Right lobe of liver (tissue), 6 donors: ENCODE measurements at regions not wholly inside any gene's neighbourhood (a gene's known extent, or its start where the extent isn't known, plus 50 kb on each side); places are given as distances from the start of the nearest gene placed in this dataset.
A peak's percentile ranks its signal among the peaks of the same experiment; 100 is the strongest.

Experiments
- ATAC-seq, 4 donors: fragments of 200-7000 bp; cut with Tn5 transposase; one replicate each; pipeline ENCODE4 v1.9.1; 2020; ENCODE audit warnings: mild to moderate bottlenecking in 4 of 4, moderate library complexity in 4 of 4
- DNase-seq, 3 donors: peaks; one replicate each; pipeline ENCODE4 v3.0.0-alpha.2; 2020
- H3K27ac ChIP-seq, 3 donors: fragments of 200-600 bp; one replicate each; pipeline ENCODE4 v1.8.0; 2022
- H3K27me3 ChIP-seq, 2 donors: fragments of 200-600 bp; one replicate each; pipeline ENCODE4 v1.8.0; 2022
- H3K36me3 ChIP-seq, 4 donors: fragments of 200-600 bp; sonication (generic) in 1 of 4; one replicate each; pipeline versions ENCODE4 v1.5.1 to v1.8.0; 2017 to 2022; ENCODE audit warnings: control low read depth in 1 of 4
- H3K4me1 ChIP-seq, 4 donors: fragments of 200-600 bp; sonication (generic) in 1 of 4; one replicate each; pipeline versions ENCODE4 v1.5.1 to v1.8.0; 2017 to 2022; ENCODE audit warnings: control low read depth in 1 of 4
- H3K4me3 ChIP-seq, 3 donors: fragments of 200-600 bp; one replicate each; pipeline ENCODE4 v1.8.0; 2022
- H3K9me3 ChIP-seq, 4 donors: fragments of 200-600 bp; sonication (generic) in 1 of 4; one replicate each; pipeline versions ENCODE4 v1.5.1 to v1.8.0; 2017 to 2022; ENCODE audit warnings: control low read depth in 1 of 4
- CTCF ChIP-seq, 4 donors: fragments of 200-600 bp in 3 of 4; fragments of 450-650 bp in 1 of 4; IDR thresholded peaks; one replicate each; pipeline versions ENCODE4 v1.5.1 to v1.8.0; 2016 to 2022; ENCODE audit warnings: antibody characterized with exemption in 4 of 4, mild to moderate bottlenecking in 2 of 4
- POLR2A ChIP-seq: fragments of 450-650 bp; IDR thresholded peaks from one replicate; pipeline ENCODE4 v1.6.1; 2017; ENCODE audit warnings: antibody characterized with exemption, mild to moderate bottlenecking
- WGBS: methylation state at CpG from one replicate; pipeline ENCODE4 v1.1.6; 2018; ENCODE audit warnings: low coverage, low lambda C conversion rate; ENCODE audit not compliant: insufficient coverage; ENCODE audit errors: missing lambda C conversion rate; 5-methylcytosine and 5-hydroxymethylcytosine counted together
- intact Hi-C, 2 donors: fragments of 100-400 bp; cut with DNase I; formaldehyde crosslinking; loops; one replicate each; pipeline versions ENCODE4 v1.11.2 to v1.14.1; 2022
- donor health status: DM: no; HTN: yes; CAD: no.
- donor health status: DM: no; HTN: no; CAD: no.
- donor health status: DM: no; HTN: no; CAD: no.
- donor health status: DM: no; HTN: yes; CAD: no.
- donor health status: DM: no; HTN: yes; CAD: no.

- no peak overlapping the region for H3K4me3 ChIP-seq
- WGBS: 87% methylated on average over 7 of the region's 13 CpGs
- TF ChIP-seq CTCF (IDR thresholded peaks at IDR 0.05): no peak
- no peak for TF ChIP-seq POLR2A
- DNase-seq: no peak
- no peaks in the 10 kb centered on the region for H3K27me3 ChIP-seq
- no peak for ATAC-seq
- H3K36me3 ChIP-seq: no peaks in the 10 kb centered on the region
- H3K9me3 ChIP-seq: no peaks in the 10 kb centered on the region
- intact Hi-C loops: no loop called here
- H3K4me1 ChIP-seq: no peaks in the 10 kb centered on the region
- no peak overlapping the region for H3K27ac ChIP-seq
Observed at GRCh38 chr6:6704103-6705060, 115.9 kb downstream of the LY86 start.

GRCh38 chr6:6705061-6705425 lies 116.5 kb downstream of the LY86 start:
- Histone ChIP-seq H3K27me3 (no peaks in the 10 kb centered on the region), H3K9me3 (no peaks in the 10 kb centered on the region), H3K4me3 (no peak overlapping the region), H3K27ac (no peak overlapping the region), H3K36me3 (no peaks in the 10 kb centered on the region), H3K4me1 (no peaks in the 10 kb centered on the region)
- ATAC-seq: no peak
- TF ChIP-seq CTCF (IDR thresholded peaks at IDR 0.05): no peak
- TF ChIP-seq POLR2A: no peak
- DNase-seq: no peak
- 88% methylated on average over 3 of the region's 3 CpGs for WGBS
- intact Hi-C loops: no loop called here

GRCh38 chr6:6705915-6706675 lies 117.6 kb downstream of the LY86 start:
- intact Hi-C loops: no loop called here
- H3K4me3 ChIP-seq: no peak overlapping the region
- H3K9me3 ChIP-seq: no peaks in the 10 kb centered on the region
- DNase-seq (no peak), ATAC-seq (no peak)
- WGBS: 79% methylated on average over 10 of the region's 13 CpGs
- no peaks in the 10 kb centered on the region for H3K4me1 ChIP-seq
- TF ChIP-seq POLR2A: no peak
- no peaks in the 10 kb centered on the region for H3K27me3 ChIP-seq
- no peaks in the 10 kb centered on the region for H3K36me3 ChIP-seq
- no peak overlapping the region for H3K27ac ChIP-seq

GRCh38 chr6:6707143-6707542 lies 118.6 kb downstream of the LY86 start:
- intact Hi-C loops: no loop called here
- H3K36me3 ChIP-seq: no peaks in the 10 kb centered on the region
- ATAC-seq (peak; percentile 6 to 50 (median 32)), DNase-seq (peak in 1 of 3 donors; percentile 44)
- no peaks in the 10 kb centered on the region for H3K9me3 ChIP-seq
- no peak overlapping the region for H3K27ac ChIP-seq
- H3K27me3 ChIP-seq: no peaks in the 10 kb centered on the region
- WGBS: 83% methylated on average over 5 of the region's 6 CpGs
- no peak for TF ChIP-seq CTCF (IDR thresholded peaks at IDR 0.05)
- no peak for TF ChIP-seq POLR2A
- no peak overlapping the region for H3K4me3 ChIP-seq
- peaks cover 0 to 3% (median under 1%) of the 10 kb centered on the region in 4 donors for H3K4me1 ChIP-seq

- no peaks in the 10 kb centered on the region for H3K36me3 ChIP-seq
- no peak for DNase-seq
- intact Hi-C loops: no loop called here
- 100% methylated on average over 1 of the region's 3 CpGs for WGBS
- TF ChIP-seq CTCF (IDR thresholded peaks at IDR 0.05) (no peak), POLR2A (no peak)
- peaks cover 0 to 14% (median 5%) of the 10 kb centered on the region in 4 donors for H3K4me1 ChIP-seq
- H3K4me3 ChIP-seq: no peak overlapping the region
- no peak for ATAC-seq
- H3K9me3 ChIP-seq: no peaks in the 10 kb centered on the region
- no peak overlapping the region for H3K27ac ChIP-seq
- no peaks in the 10 kb centered on the region for H3K27me3 ChIP-seq
Observed at GRCh38 chr6:6709106-6709505, 120.6 kb downstream of the LY86 start.
